Endodermal cell (in vitro differentiated cells): ENCODE measurements at regions not wholly inside any gene's neighbourhood (a gene's known extent, or its start where the extent isn't known, plus 50 kb on each side); places are given as distances from the start of the nearest gene placed in this dataset.

Source experiments
- DNase-seq: peaks from one replicate; pipeline ENCODE4 v3.0.0-alpha.2; 2017
- H3K27ac ChIP-seq: 2 replicates; pipeline ENCODE4 v1.5.1; 2013; ENCODE audit warnings: mild to moderate bottlenecking, low read depth, low read length, moderate library complexity
- H3K27me3 ChIP-seq: 2 replicates; pipeline ENCODE4 v1.6.1; 2013; ENCODE audit warnings: mild to moderate bottlenecking, low read length, moderate library complexity; ENCODE audit not compliant: insufficient read depth, control insufficient read depth, poor library complexity, severe bottlenecking
- H3K36me3 ChIP-seq: 2 replicates; pipeline ENCODE4 v1.7.0; 2013; ENCODE audit warnings: mild to moderate bottlenecking, low read length, moderate library complexity; ENCODE audit not compliant: control insufficient read depth, insufficient read depth
- H3K4me1 ChIP-seq: one replicate; pipeline ENCODE4 v1.7.0; 2013; ENCODE audit warnings: low read length; ENCODE audit not compliant: control insufficient read depth, insufficient read depth
- H3K4me3 ChIP-seq: 2 replicates; pipeline ENCODE4 v1.5.1; 2013; ENCODE audit warnings: mild to moderate bottlenecking, low read length, moderate library complexity
- H3K9ac ChIP-seq: 2 replicates; pipeline ENCODE4 v1.6.1; 2013; ENCODE audit warnings: mild to moderate bottlenecking, low read length, moderate library complexity; ENCODE audit not compliant: poor library complexity, severe bottlenecking; ENCODE audit errors: extremely low read depth
- H3K9me3 ChIP-seq: 2 replicates; pipeline ENCODE4 v1.6.1; 2013; ENCODE audit warnings: mild to moderate bottlenecking, low read length, moderate library complexity; ENCODE audit not compliant: control insufficient read depth
- H3K27ac Mint-ChIP-seq: 2 replicates; pipeline ENCODE4 v1.8.0; 2020; ENCODE audit warnings: mixed read lengths
- H3K27me3 Mint-ChIP-seq: 2 replicates; pipeline ENCODE4 v1.8.0; 2021; ENCODE audit warnings: mild to moderate bottlenecking, mixed read lengths; ENCODE audit not compliant: insufficient read depth
- H3K36me3 Mint-ChIP-seq: 2 replicates; pipeline ENCODE4 v1.8.0; 2020; ENCODE audit warnings: low read depth, mixed read lengths
- H3K4me1 Mint-ChIP-seq: 2 replicates; pipeline ENCODE4 v1.8.0; 2020; ENCODE audit warnings: mixed read lengths
- H3K4me3 Mint-ChIP-seq: 2 replicates; pipeline ENCODE4 v1.8.0; 2020; ENCODE audit warnings: mild to moderate bottlenecking, moderate library complexity, mixed read lengths
- H3K9me3 Mint-ChIP-seq: 2 replicates; pipeline ENCODE4 v1.8.0; 2020; ENCODE audit warnings: mild to moderate bottlenecking, mixed read lengths
- WGBS, 2 experiments: methylation state at CpG; one replicate each; pipeline versions ENCODE4 v1.1.5 to v1.1.7; 2013; ENCODE audit warnings: missing lambda C conversion rate in 2 of 2, mixed read lengths in 1 of 2; ENCODE audit not compliant: insufficient coverage in 1 of 2, insufficient read length in 1 of 2; 5-methylcytosine and 5-hydroxymethylcytosine counted together
- TF ChIP-seq, protein P1 (sequence below): fragments of 200-600 bp; sonication (generic); conservative IDR thresholded peaks from 2 replicates; pipeline ENCODE4 v1.5.0; 2021; ENCODE audit warnings: antibody characterized with exemption, mild to moderate bottlenecking

- 76 to 91% methylated on average over 1 of the region's 1 CpG for WGBS, 2 experiments
- DNase-seq: no peak
- Histone ChIP-seq H3K27ac (no peak overlapping the region), H3K27me3 (no peaks in the 10 kb centered on the region), H3K9me3 (peaks cover 20% of the 10 kb centered on the region), H3K4me1 (no peaks in the 10 kb centered on the region), H3K36me3 (no peaks in the 10 kb centered on the region), H3K9ac (no peak overlapping the region), H3K4me3 (no peak overlapping the region)
- no peaks in the 10 kb centered on the region for H3K36me3 Mint-ChIP-seq
- H3K27me3 Mint-ChIP-seq: peaks cover 23% of the 10 kb centered on the region
- no peak overlapping the region for H3K27ac Mint-ChIP-seq
- peaks cover 5% of the 10 kb centered on the region for H3K4me1 Mint-ChIP-seq
- H3K4me3 Mint-ChIP-seq: no peak overlapping the region
- TF ChIP-seq, protein P1, sequence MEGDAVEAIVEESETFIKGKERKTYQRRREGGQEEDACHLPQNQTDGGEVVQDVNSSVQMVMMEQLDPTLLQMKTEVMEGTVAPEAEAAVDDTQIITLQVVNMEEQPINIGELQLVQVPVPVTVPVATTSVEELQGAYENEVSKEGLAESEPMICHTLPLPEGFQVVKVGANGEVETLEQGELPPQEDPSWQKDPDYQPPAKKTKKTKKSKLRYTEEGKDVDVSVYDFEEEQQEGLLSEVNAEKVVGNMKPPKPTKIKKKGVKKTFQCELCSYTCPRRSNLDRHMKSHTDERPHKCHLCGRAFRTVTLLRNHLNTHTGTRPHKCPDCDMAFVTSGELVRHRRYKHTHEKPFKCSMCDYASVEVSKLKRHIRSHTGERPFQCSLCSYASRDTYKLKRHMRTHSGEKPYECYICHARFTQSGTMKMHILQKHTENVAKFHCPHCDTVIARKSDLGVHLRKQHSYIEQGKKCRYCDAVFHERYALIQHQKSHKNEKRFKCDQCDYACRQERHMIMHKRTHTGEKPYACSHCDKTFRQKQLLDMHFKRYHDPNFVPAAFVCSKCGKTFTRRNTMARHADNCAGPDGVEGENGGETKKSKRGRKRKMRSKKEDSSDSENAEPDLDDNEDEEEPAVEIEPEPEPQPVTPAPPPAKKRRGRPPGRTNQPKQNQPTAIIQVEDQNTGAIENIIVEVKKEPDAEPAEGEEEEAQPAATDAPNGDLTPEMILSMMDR: no peak
- H3K9me3 Mint-ChIP-seq: peaks cover 19% of the 10 kb centered on the region
Observed at GRCh38 chr12:30181334-30181733, 397.6 kb upstream of the TMTC1 start.

DNA sequence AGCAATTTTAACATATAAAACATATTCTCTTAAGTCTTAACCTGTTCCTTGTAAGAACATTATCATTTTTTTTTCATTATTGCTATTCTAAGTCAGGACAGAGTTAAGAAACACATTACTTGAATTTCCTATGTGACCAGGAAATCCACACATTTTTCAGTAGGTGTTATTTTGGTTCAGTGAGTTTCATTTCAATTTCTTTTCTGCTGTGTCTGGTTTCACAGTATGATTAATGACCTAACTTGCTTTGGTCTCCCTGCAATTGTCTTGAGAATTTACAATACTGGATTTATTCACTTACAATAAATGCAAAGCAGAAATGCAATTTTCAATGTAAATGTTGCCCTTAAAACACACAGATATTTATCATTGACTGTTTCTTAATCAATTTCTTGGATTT, 396.9 kb upstream of the TMTC1 start:
- H3K36me3 ChIP-seq: no peaks in the 10 kb centered on the region
- Mint-ChIP-seq H3K9me3 (peaks cover 19% of the 10 kb centered on the region), H3K27ac (no peak overlapping the region), H3K27me3 (peaks cover 25% of the 10 kb centered on the region), H3K4me3 (no peak overlapping the region), H3K4me1 (peaks cover 5% of the 10 kb centered on the region), H3K36me3 (no peaks in the 10 kb centered on the region)
- no peaks in the 10 kb centered on the region for H3K4me1 ChIP-seq
- no peak overlapping the region for H3K9ac ChIP-seq
- no peaks in the 10 kb centered on the region for H3K27me3 ChIP-seq
- H3K27ac ChIP-seq: no peak overlapping the region
- TF ChIP-seq, protein P1: no peak
- H3K9me3 ChIP-seq: peaks cover 20% of the 10 kb centered on the region
- H3K4me3 ChIP-seq: no peak overlapping the region
- no peak for DNase-seq

- H3K4me3 ChIP-seq: no peak overlapping the region
- H3K9me3 ChIP-seq: peaks cover 20% of the 10 kb centered on the region
- Mint-ChIP-seq H3K4me1 (peaks cover 5% of the 10 kb centered on the region), H3K27me3 (peaks cover 20% of the 10 kb centered on the region), H3K9me3 (peaks cover 26% of the 10 kb centered on the region), H3K4me3 (no peak overlapping the region), H3K27ac (no peak overlapping the region), H3K36me3 (no peaks in the 10 kb centered on the region)
- H3K27me3 ChIP-seq: no peaks in the 10 kb centered on the region
- 90 to 95% methylated on average over 2 of the region's 2 CpGs for WGBS, 2 experiments
- H3K4me1 ChIP-seq: no peaks in the 10 kb centered on the region
- DNase-seq: no peak
- H3K27ac ChIP-seq: no peak overlapping the region
- no peaks in the 10 kb centered on the region for H3K36me3 ChIP-seq
- TF ChIP-seq, protein P1: no peak
- no peak overlapping the region for H3K9ac ChIP-seq
Observed at GRCh38 chr12:30178916-30179315, 395.2 kb upstream of the TMTC1 start.
